HG03060 (cell line): ENCODE measurements at regions not wholly inside any gene's neighbourhood (a gene's known extent, or its start where the extent isn't known, plus 50 kb on each side); places are given as distances from the start of the nearest gene placed in this dataset.
"Not testable (repeated sequence)": the region's sequence is repeated elsewhere in the genome, so short reads cannot be mapped to it uniquely, and the experiment has no call there.

Experiments
- ATAC-seq: cut with Tn5 transposase; IDR thresholded peaks from one replicate; pipeline ENCODE4 v1.9.1; 2021; ENCODE audit warnings: low read depth, moderate number of reproducible peaks; ENCODE audit not compliant: unreplicated experiment

DNA sequence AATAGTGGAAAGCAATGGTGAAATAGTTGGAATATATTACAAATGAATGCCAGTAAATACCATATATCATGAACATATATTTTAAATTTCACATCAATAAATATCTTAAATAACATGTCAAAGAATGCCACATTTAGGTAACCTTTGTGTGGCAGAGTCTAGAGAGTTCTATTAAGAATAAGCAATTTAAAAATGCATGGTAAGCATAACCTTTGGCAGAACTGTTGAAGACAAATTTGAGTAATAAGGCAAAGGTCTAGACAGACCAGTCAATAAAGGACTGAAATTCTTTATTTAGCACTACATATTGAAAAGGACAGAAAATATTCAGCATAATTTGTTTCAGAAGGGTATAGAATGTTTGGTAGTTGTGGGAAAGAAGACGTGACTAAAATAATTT lies 1417.0 kb downstream of the SUCLG1 start:
- ATAC-seq = no peak

- no peak for ATAC-seq
These were observed 1436.4 kb downstream of the SUCLG1 start for GRCh38 chr2:83022631-83023210.

DNA sequence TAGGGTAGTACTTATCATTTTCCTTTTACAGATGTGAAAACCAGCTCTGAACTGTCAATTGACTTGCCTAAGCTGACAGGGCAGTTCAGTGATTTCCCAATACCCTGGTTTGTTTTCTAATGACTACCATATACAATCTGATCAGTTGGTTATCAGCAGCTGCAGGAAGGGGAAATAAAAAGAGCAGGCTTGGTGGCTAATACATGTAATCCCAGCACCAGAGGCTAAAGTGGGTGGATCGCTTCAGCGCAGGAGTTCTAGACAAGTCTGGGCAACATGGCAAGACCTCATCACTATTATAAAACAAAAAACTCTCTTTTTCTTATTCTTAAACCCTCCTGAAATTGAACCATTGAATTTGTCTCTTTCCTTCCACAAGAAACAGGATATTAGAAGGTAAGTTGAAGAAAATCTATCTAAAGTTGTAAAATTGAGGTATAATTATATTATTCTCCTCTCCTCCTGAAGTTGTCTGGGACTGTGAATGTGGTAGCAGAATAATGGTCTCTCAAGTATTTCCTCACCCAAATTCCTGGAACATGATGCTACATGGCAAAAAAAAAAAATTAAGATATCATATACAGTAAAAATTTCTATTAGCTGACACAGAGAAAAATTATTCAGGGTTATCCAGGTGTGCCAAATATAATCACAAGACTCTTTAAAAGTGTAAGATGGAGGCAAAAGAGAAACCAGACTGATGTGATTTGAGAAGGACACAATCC lies 1441.6 kb downstream of the SUCLG1 start:
- no peak for ATAC-seq

DNA sequence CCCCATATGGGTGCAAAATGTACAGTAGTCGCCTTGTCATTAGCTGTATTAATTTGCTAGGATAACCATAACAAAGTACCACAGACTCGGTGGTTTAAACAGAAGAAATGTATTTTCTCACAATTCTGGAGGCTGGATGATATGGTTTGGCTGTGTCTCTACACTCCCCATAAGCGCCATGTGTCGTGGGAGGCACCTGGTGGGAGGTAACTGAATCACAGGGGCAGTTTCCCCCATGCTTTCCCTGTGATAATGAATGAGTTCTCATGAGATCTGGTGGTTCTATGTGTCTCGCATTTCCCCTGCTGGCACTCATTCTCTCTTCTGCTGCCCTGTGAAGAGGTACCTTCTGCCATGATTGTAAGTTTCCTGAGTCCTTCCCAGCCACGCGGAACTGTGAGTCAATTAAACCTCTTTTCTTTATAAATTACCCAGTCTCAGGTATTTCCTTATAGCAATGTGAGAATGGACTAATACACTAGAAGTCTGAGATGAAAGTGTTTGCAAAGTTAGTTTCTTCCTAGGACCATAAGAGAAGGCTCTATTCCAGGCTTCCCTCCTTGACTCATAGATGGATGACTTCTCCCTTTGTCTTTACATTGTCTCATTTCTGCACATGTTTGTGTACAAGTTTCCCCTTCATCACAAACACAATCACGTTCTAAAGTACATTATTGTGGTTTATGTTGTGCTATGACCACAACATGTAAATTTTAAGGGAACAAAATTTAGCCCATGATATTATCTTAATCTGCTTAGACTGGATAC lies 1442.6 kb downstream of the SUCLG1 start:
- no peak for ATAC-seq

- ATAC-seq = no peak
These were observed 1443.2 kb downstream of the SUCLG1 start for GRCh38 chr2:83015900-83016299.

DNA sequence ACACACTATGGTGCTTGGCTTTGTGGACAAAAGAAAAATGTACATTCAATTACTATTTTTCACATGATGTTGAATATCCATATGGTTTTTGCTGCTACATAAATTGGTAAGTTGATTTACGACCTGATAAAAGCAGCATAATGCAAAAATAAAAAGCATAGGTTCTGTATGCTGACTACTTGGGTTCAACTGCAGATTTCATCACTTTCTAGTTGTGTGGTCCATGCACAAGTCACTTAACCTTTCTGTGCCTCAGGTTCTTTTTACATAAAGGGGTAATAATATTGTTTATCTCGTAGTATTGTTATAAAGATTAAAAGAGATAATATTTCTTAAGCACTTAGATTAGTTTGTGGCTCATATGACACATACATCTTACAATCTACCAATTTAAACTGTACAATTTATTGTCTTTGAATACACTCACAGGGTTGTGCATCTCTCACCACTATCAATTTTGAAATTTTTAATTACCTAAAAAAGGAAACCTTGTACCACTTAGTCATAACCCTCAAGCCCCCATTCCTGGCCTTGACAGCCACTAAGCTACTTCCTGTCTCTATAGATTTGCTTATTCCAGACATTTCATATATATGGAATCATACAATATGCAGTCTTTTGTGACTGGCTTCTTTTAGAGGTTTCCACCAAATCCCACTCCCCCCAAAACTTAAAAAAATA lies 1443.9 kb downstream of the SUCLG1 start:
- no peak for ATAC-seq

- ATAC-seq = no peak
These were observed 1444.6 kb downstream of the SUCLG1 start for GRCh38 chr2:83014462-83014861.

GRCh38 chr2:83006961-83007360 lies 1452.1 kb downstream of the SUCLG1 start:
- no peak for ATAC-seq

DNA sequence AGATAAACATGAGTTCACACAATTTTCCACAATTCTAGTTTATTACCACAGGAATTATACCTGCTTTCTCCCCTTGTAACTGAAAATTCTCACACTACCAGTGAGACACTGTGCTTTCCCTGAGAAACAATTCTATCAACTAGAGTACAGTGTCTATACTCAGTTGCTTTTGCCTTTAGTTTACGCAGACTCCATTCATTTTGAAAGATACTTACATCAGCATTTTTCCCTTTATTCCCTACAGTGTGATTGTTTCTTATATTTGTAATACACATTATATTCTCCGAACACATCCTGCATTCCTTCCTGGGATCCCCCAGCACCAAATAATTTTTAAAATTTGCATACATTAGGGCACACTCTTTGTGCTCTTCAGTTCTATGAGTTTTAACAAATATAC lies 1455.5 kb downstream of the SUCLG1 start:
- no peak for ATAC-seq

- no peak for ATAC-seq
These were observed 1456.4 kb downstream of the SUCLG1 start for GRCh38 chr2:83002706-83003105.

DNA sequence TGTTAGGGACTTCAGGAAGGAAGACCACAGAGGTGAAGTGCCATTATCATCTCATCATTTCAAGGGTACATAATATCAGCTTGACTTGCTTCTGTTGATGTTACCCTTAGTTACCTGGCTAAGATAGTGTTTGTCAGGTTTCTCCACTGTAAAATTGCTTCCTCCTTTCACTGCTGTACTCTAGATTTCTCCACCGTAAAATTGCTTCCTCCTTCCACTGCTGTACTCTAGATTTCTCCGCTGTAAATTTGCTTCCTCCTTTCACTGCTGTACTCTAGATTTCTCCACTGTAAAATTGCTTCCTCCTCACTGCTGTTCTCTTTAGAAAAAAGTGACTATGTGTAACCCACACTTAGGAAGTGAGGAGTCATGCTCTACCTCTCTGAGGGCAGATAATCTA lies 1460.3 kb downstream of the SUCLG1 start:
- ATAC-seq = no peak

- ATAC-seq = no peak
These were observed 1462.9 kb downstream of the SUCLG1 start for GRCh38 chr2:82996217-82996616.

- ATAC-seq = no peak
These were observed 1464.9 kb downstream of the SUCLG1 start for GRCh38 chr2:82994151-82994550.

DNA sequence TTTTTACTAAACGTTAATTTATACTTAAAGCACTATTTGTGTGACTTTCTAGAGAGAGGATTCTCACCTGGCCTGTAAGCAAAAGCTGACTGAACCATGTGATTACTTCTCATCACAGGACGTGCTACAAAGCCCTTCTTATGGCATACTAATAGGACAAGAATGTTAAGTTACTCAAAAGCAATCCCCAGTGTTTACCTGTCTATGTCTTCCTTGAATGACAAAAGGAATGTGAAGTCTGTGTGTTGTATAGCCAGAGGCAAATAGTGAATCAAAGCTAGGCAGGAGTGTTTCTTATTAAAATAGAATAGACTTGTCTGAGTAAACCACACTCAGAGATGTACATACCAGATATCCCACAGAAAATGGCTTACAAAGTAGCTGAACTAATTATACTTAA lies 1465.5 kb downstream of the SUCLG1 start:
- no peak for ATAC-seq

- no peak for ATAC-seq
These were observed 1466.1 kb downstream of the SUCLG1 start for GRCh38 chr2:82992968-82993367.

DNA sequence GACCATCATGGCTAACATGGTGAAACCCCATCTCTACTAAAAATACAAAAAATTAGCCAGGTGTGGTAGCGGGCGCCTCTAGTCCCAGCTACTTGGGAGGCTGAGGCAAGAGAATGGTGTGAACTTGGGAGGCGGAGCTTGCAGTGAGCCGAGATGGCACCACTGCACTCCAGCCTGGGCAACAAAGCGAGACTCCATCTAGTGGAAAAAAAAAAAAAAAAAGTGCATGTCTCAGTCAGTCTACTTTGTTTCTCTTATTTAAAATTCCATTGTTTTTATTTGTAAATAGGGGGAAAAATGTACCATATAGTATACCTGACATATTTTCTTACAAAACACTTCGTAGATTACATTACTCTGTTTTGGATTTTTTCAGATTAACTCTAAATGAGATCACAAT lies 1471.4 kb downstream of the SUCLG1 start:
- not testable (repeated sequence) for ATAC-seq

DNA sequence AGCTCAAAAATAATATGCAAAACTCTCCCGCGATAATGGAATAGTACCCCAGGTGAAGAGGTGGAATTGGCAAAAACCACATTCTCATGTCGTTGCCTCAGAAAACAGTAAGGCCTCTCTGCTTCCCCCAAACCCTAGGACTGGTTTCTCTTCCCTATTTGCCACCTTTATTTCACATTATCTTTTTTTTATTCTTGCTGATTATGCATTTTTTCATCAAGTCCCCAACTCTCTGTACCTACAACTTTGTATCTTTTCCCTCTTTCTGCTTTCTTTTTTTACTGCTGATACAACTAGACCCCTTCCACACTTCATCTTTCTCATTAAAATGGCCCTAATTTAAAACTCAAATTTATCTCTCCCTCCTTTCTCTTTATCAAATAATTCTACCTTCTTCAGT lies 1472.2 kb downstream of the SUCLG1 start:
- ATAC-seq = no peak

DNA sequence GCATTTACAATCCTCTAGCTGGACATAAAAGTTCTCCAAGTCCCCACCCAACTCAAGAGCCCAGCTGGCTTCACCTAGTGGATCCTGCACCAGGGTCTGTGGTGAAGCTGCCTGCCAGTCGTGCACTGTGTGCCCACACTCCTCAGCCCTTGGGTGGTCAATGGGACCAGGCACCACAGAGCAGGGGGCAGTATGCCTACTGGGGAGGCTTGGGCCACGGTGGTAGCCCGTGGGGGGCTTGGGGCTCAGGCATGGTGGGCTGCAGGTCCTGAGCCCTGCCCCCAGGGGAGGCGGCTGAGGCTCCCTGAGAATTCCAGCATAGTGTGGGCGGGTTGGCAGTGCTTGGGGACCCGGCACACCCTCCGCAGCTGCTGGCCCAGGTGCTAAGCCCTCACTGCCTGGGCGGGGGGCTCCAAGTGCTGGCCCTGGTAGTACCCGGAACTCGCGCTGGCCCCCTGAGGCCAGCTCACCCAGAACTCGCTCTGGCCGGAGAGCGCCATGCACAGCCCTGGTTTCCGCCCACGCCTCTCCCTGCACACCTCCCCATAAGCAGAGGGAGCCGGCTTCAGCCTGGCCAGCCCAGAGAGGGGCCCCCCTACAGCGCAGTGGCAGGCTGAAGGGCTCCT lies 1473.4 kb downstream of the SUCLG1 start:
- ATAC-seq = no peak

DNA sequence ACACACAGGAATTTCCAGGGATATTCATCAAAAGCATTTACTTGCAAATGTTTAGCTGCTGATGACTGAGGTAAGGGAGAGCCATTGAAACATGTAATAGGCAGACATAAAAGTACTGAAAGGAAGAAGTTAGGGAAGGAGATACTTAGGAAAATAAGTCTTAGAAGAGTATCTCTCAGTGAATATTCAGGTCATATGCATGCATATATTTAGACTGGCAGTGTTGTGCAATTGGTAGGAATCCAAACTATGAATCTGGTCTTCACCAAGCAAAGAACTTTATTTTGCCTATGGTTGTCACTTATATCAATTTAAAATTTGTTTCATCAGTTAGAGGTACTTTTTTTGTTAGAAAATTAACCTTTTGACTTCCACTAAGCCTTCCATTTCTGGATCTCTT lies 1490.7 kb downstream of the SUCLG1 start:
- no peak for ATAC-seq

DNA sequence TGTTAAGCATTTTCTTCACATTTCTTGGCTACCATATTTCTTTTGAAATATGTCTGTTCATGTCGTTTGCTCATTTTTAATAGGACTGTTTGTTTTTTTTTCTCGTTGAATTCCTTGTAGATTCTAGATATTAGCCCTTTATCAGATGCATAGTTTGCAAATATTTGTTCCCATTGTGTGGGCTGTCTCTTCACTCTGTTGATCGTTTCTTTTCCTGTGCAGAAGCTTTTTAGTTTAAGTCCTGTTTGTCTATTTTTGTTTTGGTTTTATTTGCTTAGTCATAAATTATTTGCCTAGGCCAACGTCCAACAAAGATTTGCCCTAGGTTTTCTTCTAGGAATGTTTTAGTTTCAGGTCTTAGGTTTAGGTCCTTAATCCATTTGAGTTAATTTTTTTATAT lies 1494.7 kb downstream of the SUCLG1 start:
- no peak for ATAC-seq

DNA sequence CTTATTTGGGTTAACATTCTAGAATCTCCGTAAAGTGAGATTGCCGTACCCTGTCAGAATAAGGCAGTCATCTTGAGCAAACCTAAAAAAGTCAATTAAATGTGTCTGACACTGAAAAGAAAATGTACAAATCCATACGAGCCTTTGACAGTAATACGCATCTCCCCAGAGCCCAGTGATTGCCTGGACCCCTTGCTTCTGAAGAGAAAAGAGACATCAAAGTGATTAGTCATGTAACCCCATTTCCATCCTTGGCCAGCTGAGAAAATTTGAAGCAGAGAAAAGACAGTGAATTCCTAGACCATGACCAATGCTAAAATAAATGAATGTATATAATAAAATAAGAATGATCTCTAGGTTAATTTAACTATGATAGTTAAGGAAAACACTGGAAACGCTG lies 1499.4 kb downstream of the SUCLG1 start:
- ATAC-seq = no peak
